ENCODE measurements at regions not wholly inside any gene's neighbourhood (a gene's known extent, or its start where the extent isn't known, plus 50 kb on each side); places are given as distances from the start of the nearest gene placed in this dataset.

GRCh38 chrX:110920991-110921390 is 125.4 kb upstream of the CHRDL1 start:
- Histone ChIP-seq H3K4me3 (no peak overlapping the region), H3K4me2 (no peak overlapping the region), H3K27ac (no peak overlapping the region), H3K4me1 (no peaks in the 10 kb centered on the region), H3K9me3 (no peaks in the 10 kb centered on the region)
- DNase-seq (ENCODE audit: low read depth in 1 of 2, low spot score in 1 of 2), result no peak
- CTCF ChIA-PET, result no interaction called here
- POLR2A ChIA-PET, result no interaction called here
- ATAC-seq, result no peak
- 8% methylated on average over 3 of the region's 3 CpGs for WGBS (ENCODE audit: missing lambda C conversion rate)
- TF ChIP-seq SREBF2 (IDR thresholded peaks at IDR 0.05), result no peak
- TF ChIP-seq CHD4 (IDR thresholded peaks at IDR 0.05; ENCODE audit: borderline replicate concordance), result no peak
- no peak for TF ChIP-seq CBX2 (IDR thresholded peaks at IDR 0.05; ENCODE audit: borderline replicate concordance, low read depth)
- no peak for TF ChIP-seq MAFK (IDR thresholded peaks at IDR 0.05; ENCODE audit: partially characterized antibody)
- TF ChIP-seq FOSL2 (IDR thresholded peaks at IDR 0.05), result no peak
- TF ChIP-seq FOSL2 (CRISPR knock-in tag; IDR thresholded peaks at IDR 0.05), result 0 out of 2 replicates have a peak, but pooled peaks have one; percentile 5
- no peak for TF ChIP-seq JUN (IDR thresholded peaks at IDR 0.05)
- FAIRE-seq, result peak; percentile 46

- ATAC-seq, result no peak
- Histone ChIP-seq H3K4me1 (no peaks in the 10 kb centered on the region), H3K27ac (no peak overlapping the region), H3K4me3 (no peak overlapping the region), H3K9me3 (no peaks in the 10 kb centered on the region), H3K4me2 (no peak overlapping the region)
- no peak for FAIRE-seq
- ChIA-PET CTCF (interaction anchor here (0.6 to 1.2 kb wide), 2 partner anchors 78 to 1227 kb away, joined by 3 to 4 read pairs; no protein-coding TSS in a partner anchor), POLR2A (no interaction called here)
- DNase-seq (ENCODE audit: low read depth in 1 of 2, low spot score in 1 of 2), result no peak
- TF ChIP-seq NPAS2 (CRISPR knock-in tag; IDR thresholded peaks at IDR 0.05; ENCODE audit: borderline replicate concordance) (no peak), RAD21 (conservative IDR thresholded peaks at IDR 0.05 in 1 of 2, IDR thresholded peaks at IDR 0.05 in 1 of 2) (no peak), PHF8 (IDR thresholded peaks at IDR 0.05; ENCODE audit: borderline replicate concordance, low read depth) (no peak), KDM5A (IDR thresholded peaks at IDR 0.05) (no peak), ATOH8 (CRISPR knock-in tag; IDR thresholded peaks at IDR 0.05; ENCODE audit: low read depth) (no peak), EHF (CRISPR knock-in tag; IDR thresholded peaks at IDR 0.05) (no peak)
Observed at GRCh38 chrX:110915570-110915969, 120.0 kb upstream of the CHRDL1 start.

- TF ChIP-seq ELK1 (IDR thresholded peaks at IDR 0.05; ENCODE audit: low read depth, low read length), result no peak
- no peak for TF ChIP-seq CTCF (IDR thresholded peaks at IDR 0.05)
- no peak for TF ChIP-seq TP53 (CRISPR knock-in tag; IDR thresholded peaks at IDR 0.05)
- no peak for TF ChIP-seq ZFP36 (IDR thresholded peaks at IDR 0.05; ENCODE audit: borderline replicate concordance, partially characterized antibody)
- no peak for TF ChIP-seq CHD2 (IDR thresholded peaks at IDR 0.05; ENCODE audit: low read length, partially characterized antibody)
- TF ChIP-seq CBX2 (IDR thresholded peaks at IDR 0.05; ENCODE audit: borderline replicate concordance, low read depth), result no peak
- TF ChIP-seq HDAC2 (IDR thresholded peaks at IDR 0.05), result no peak
- no peak for TF ChIP-seq ESRRA (IDR thresholded peaks at IDR 0.05; ENCODE audit: borderline replicate concordance, low read length)
- no peak for TF ChIP-seq RNF2 (IDR thresholded peaks at IDR 0.05; ENCODE audit: borderline replicate concordance, low read depth)
- no peak for TF ChIP-seq FOSL2 (IDR thresholded peaks at IDR 0.05)
- no peak for TF ChIP-seq FOSL2 (CRISPR knock-in tag; IDR thresholded peaks at IDR 0.05)
- no peak for TF ChIP-seq EHMT2 (IDR thresholded peaks at IDR 0.05; ENCODE audit: low read depth)
- no peak for TF ChIP-seq HOXA7 (CRISPR knock-in tag; IDR thresholded peaks at IDR 0.05)
- no peak for TF ChIP-seq HOXB13 (CRISPR knock-in tag; IDR thresholded peaks at IDR 0.05; ENCODE audit: low read depth)
- TF ChIP-seq EP300 (IDR thresholded peaks at IDR 0.05), result no peak
- no peak for TF ChIP-seq MAX (IDR thresholded peaks at IDR 0.05)
- TF ChIP-seq PBX3 (IDR thresholded peaks at IDR 0.05), result no peak
- no peak for TF ChIP-seq CBX8 (IDR thresholded peaks at IDR 0.05)
- no peak overlapping the region for H3K27ac ChIP-seq
- ChIA-PET CTCF (interaction anchor here (1.2 kb wide), 1 partner anchor 78 kb away, joined by 4 read pairs; no protein-coding TSS in a partner anchor), POLR2A (no interaction called here)
- H3K4me3 ChIP-seq, result no peak overlapping the region
- WGBS (ENCODE audit: missing lambda C conversion rate), result 2% methylated on average over 3 of the region's 3 CpGs
- no peak overlapping the region for H3K4me2 ChIP-seq
- no peaks in the 10 kb centered on the region for H3K9me3 ChIP-seq
- ATAC-seq (no peak), DNase-seq (ENCODE audit: low read depth in 1 of 2, low spot score in 1 of 2) (no peak), FAIRE-seq (no peak)
- no peaks in the 10 kb centered on the region for H3K4me1 ChIP-seq
Observed at GRCh38 chrX:110915111-110915510, 119.5 kb upstream of the CHRDL1 start.
